ENCODE measurements at regions not wholly inside any gene's neighbourhood (a gene's known extent, or its start where the extent isn't known, plus 50 kb on each side); places are given as distances from the start of the nearest gene placed in this dataset.

DNA sequence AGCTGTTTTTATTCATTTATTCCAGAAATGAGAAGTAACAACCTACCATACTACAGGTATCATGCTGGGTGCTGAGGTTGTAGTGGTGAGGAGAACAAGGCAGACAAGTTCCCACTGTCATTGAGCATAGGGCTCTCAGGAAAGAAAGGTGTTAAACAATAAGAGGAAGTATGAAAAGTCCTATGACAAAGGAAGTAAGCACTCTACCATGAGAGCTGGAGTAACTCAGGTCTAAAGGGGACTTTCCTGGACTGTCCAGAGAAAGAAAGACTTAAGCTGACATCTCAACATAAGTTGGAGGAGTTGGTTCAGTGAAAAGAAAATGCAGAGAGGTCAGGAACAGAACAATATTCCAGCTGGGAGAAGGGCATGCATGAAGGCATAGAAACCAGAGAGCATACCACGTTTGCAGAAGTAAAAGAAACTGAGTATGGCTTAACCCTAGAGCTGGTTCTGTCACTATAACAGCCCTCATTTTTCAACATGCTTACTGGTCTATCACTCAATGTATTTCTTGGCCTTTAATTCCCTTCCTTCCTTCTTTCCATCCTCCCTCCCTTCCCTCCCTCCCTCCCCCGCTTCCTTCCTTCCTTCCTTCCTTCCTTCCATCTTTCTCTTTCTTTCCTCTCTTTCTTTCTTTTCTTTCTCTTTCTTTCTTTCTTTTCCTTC, 137.8 kb upstream of the BDNF start:
- TF ChIP-seq, protein P1, sequence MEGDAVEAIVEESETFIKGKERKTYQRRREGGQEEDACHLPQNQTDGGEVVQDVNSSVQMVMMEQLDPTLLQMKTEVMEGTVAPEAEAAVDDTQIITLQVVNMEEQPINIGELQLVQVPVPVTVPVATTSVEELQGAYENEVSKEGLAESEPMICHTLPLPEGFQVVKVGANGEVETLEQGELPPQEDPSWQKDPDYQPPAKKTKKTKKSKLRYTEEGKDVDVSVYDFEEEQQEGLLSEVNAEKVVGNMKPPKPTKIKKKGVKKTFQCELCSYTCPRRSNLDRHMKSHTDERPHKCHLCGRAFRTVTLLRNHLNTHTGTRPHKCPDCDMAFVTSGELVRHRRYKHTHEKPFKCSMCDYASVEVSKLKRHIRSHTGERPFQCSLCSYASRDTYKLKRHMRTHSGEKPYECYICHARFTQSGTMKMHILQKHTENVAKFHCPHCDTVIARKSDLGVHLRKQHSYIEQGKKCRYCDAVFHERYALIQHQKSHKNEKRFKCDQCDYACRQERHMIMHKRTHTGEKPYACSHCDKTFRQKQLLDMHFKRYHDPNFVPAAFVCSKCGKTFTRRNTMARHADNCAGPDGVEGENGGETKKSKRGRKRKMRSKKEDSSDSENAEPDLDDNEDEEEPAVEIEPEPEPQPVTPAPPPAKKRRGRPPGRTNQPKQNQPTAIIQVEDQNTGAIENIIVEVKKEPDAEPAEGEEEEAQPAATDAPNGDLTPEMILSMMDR (IDR thresholded peaks at IDR 0.05) = no peak
- TF ChIP-seq ZFX (IDR thresholded peaks at IDR 0.05; ENCODE audit: borderline replicate concordance) = no peak
